Right atrium auricular region (tissue), 2 donors: ENCODE measurements at regions not wholly inside any gene's neighbourhood (a gene's known extent, or its start where the extent isn't known, plus 50 kb on each side); places are given as distances from the start of the nearest gene placed in this dataset.

Experiments
- DNase-seq: peaks from one replicate; pipeline ENCODE4 v3.0.0-alpha.2; 2019; ENCODE audit warnings: low spot score
- H3K27ac ChIP-seq, 2 donors: fragments of 200-600 bp; sonication (generic); 1 replicate in 1 of 2; 2 replicates in 1 of 2; pipeline ENCODE4 v1.5.1; 2016 to 2019
- H3K27me3 ChIP-seq, 2 donors: fragments of 200-600 bp; sonication (generic); one replicate each; pipeline versions ENCODE4 v1.5.1 to v1.6.0; 2017 to 2019
- H3K36me3 ChIP-seq: fragments of 200-600 bp; sonication (generic); one replicate; pipeline ENCODE4 v1.5.1; 2016
- H3K4me1 ChIP-seq, 2 donors: fragments of 200-600 bp; sonication (generic); one replicate each; pipeline versions ENCODE4 v1.5.1 to v1.6.0; 2017 to 2019
- H3K4me3 ChIP-seq, 2 donors: fragments of 200-600 bp; sonication (generic); 1 replicate in 1 of 2; 2 replicates in 1 of 2; pipeline ENCODE4 v1.5.1; 2017 to 2019; ENCODE audit warnings: mild to moderate bottlenecking in 1 of 2, moderate library complexity in 1 of 2
- H3K9me3 ChIP-seq, 2 donors: fragments of 200-600 bp; sonication (generic); one replicate each; pipeline ENCODE4 v1.5.1; 2019
- TF ChIP-seq, protein P1 (sequence below), 2 donors: fragments of 200-600 bp; sonication (generic); IDR thresholded peaks; one replicate each; pipeline ENCODE4 v1.5.1; 2019; ENCODE audit warnings: antibody characterized with exemption in 2 of 2

DNA sequence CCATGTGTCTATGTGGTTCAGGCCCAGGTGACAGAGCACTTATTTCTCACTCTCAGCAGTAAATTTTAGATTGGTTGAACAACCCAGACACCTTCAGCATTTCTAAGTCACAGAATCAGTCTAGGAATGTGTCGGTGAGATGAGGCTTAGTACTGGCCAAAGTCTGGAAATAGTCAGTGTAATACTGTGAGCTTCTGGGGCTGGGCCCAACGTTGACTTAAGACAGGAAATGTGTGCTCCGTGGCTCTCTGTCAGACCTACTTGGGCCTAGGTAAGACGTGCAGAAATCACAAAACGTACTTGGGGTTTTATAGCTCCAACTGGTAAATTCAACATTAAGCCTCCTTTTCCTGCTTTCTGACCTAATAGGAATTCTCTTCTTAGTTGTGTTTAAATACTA, 160.3 kb upstream of the COL3A1 start:
- no peak for DNase-seq
- TF ChIP-seq, protein P1, sequence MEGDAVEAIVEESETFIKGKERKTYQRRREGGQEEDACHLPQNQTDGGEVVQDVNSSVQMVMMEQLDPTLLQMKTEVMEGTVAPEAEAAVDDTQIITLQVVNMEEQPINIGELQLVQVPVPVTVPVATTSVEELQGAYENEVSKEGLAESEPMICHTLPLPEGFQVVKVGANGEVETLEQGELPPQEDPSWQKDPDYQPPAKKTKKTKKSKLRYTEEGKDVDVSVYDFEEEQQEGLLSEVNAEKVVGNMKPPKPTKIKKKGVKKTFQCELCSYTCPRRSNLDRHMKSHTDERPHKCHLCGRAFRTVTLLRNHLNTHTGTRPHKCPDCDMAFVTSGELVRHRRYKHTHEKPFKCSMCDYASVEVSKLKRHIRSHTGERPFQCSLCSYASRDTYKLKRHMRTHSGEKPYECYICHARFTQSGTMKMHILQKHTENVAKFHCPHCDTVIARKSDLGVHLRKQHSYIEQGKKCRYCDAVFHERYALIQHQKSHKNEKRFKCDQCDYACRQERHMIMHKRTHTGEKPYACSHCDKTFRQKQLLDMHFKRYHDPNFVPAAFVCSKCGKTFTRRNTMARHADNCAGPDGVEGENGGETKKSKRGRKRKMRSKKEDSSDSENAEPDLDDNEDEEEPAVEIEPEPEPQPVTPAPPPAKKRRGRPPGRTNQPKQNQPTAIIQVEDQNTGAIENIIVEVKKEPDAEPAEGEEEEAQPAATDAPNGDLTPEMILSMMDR (IDR thresholded peaks at IDR 0.05): no peak
- Histone ChIP-seq H3K9me3 (no peaks in the 10 kb centered on the region), H3K4me3 (no peak overlapping the region), H3K27me3 (no peaks in the 10 kb centered on the region), H3K4me1 (no peaks in the 10 kb centered on the region), H3K27ac (no peak overlapping the region), H3K36me3 (no peaks in the 10 kb centered on the region)

DNA sequence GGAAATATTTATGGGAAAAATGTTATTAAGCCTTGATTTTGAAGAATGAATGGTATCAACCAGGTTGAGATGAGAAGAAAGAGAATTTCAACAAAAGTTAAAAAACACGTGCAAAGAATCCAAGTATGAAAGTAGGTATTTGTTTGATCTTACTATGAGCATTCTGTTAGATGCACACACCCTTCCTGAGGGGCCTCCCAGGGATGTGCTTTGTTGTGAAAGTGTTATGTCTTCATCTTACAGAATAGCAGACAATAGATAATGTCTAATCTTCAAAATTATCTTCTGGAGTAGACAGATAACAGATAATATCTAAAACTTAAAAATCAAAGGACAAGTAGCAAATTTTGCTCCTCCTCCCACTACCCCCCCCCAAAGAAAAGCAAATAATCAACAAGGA, 155.2 kb upstream of the COL3A1 start:
- no peaks in the 10 kb centered on the region for H3K4me1 ChIP-seq
- no peak overlapping the region for H3K27ac ChIP-seq
- no peak for DNase-seq
- TF ChIP-seq, protein P1 (IDR thresholded peaks at IDR 0.05): no peak
- no peak overlapping the region for H3K4me3 ChIP-seq
- H3K9me3 ChIP-seq: peaks cover 0 to 5% of the 10 kb centered on the region in 2 donors
- H3K36me3 ChIP-seq: no peaks in the 10 kb centered on the region
- no peaks in the 10 kb centered on the region for H3K27me3 ChIP-seq

- TF ChIP-seq, protein P1 (IDR thresholded peaks at IDR 0.05): no peak
- no peak for DNase-seq
- H3K9me3 ChIP-seq: peaks cover 0 to 5% of the 10 kb centered on the region in 2 donors
- no peak overlapping the region for H3K4me3 ChIP-seq
- H3K27ac ChIP-seq: no peak overlapping the region
- no peaks in the 10 kb centered on the region for H3K36me3 ChIP-seq
- no peaks in the 10 kb centered on the region for H3K27me3 ChIP-seq
- H3K4me1 ChIP-seq: no peaks in the 10 kb centered on the region
Observed at GRCh38 chr2:188819792-188820191, 154.4 kb upstream of the COL3A1 start.

DNA sequence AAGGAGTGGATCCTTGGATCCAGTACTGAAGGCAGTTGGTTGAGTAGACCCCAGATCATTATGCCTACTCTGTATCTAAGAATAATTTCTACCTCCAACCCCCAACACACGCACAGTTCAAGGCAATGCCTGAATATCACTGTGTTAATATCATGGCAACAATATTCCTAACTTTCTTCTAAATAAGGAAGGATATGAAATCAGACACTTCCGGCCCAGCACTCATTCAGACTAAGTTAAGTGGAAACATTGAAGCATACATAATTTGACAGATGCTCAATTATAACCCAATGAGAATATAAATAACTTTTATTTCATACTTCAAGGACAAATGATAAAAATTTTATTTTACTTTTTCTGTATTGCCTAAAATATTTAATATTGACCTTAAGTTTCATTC, 153.6 kb upstream of the COL3A1 start:
- H3K27ac ChIP-seq: no peak overlapping the region
- no peak overlapping the region for H3K4me3 ChIP-seq
- no peak for DNase-seq
- H3K36me3 ChIP-seq: no peaks in the 10 kb centered on the region
- TF ChIP-seq, protein P1 (IDR thresholded peaks at IDR 0.05): no peak
- no peaks in the 10 kb centered on the region for H3K27me3 ChIP-seq
- H3K9me3 ChIP-seq: peaks cover 0 to 5% of the 10 kb centered on the region in 2 donors
- no peaks in the 10 kb centered on the region for H3K4me1 ChIP-seq

DNA sequence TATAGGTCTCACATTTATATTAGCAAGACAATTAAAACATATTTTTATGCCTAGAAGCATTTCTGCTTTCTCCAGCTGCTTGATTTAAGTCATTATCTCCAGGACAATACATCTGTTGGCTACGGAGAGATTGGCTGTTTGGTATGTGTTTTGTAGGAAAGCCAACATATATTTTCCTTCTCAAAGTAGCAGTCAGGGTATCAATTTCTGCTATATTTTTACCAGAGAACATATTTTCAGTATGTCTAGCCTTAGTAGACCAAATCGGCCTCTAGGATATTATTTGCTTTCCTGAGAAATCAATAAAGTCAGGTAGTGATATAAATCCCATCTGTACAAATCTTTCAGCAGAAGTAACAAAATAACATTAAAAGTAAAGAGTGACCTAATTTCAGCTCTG, 150.0 kb upstream of the COL3A1 start:
- Histone ChIP-seq H3K9me3 (peaks cover 0 to 5% of the 10 kb centered on the region in 2 donors), H3K4me3 (no peak overlapping the region), H3K36me3 (no peaks in the 10 kb centered on the region), H3K27ac (no peak overlapping the region), H3K4me1 (no peaks in the 10 kb centered on the region), H3K27me3 (no peaks in the 10 kb centered on the region)
- TF ChIP-seq, protein P1 (IDR thresholded peaks at IDR 0.05): no peak
- DNase-seq: no peak

DNA sequence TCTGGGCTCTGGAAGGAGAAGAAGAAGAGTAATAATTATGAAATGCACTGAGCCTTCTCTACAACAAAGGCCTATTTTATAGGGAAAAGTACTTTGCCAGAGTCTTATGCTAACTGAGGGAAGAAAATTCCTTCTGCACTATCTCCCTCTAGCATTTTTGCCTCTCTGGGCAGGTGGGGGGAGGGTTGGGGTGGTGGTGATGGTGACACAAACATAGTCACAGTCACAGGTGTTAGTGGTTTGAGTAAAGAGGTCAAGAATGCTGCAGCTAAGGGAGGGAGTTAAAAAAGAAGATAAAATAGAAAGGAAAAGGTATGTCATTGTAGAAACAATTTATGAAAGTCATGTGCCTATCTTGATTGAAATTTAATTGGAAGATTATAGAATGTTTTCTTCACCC, 140.8 kb upstream of the COL3A1 start:
- H3K4me1 ChIP-seq: no peaks in the 10 kb centered on the region
- no peak overlapping the region for H3K4me3 ChIP-seq
- no peak for DNase-seq
- H3K27me3 ChIP-seq: no peaks in the 10 kb centered on the region
- TF ChIP-seq, protein P1 (IDR thresholded peaks at IDR 0.05): no peak
- H3K9me3 ChIP-seq: peaks cover 0 to 11% of the 10 kb centered on the region in 2 donors
- H3K27ac ChIP-seq: no peak overlapping the region
- no peaks in the 10 kb centered on the region for H3K36me3 ChIP-seq
